HG03378 (cell line): ENCODE measurements at regions not wholly inside any gene's neighbourhood (a gene's known extent, or its start where the extent isn't known, plus 50 kb on each side); places are given as distances from the start of the nearest gene placed in this dataset.

Source experiments
- ATAC-seq: cut with Tn5 transposase; IDR thresholded peaks from one replicate; pipeline ENCODE4 v1.9.1; 2021; ENCODE audit warnings: mild to moderate bottlenecking, moderate library complexity; ENCODE audit not compliant: unreplicated experiment

- no peak for ATAC-seq
Measured at GRCh38 chr4:186886759-186887158, 163.1 kb upstream of the FAT1 start.

GRCh38 chr4:186887291-186887700 is 163.6 kb upstream of the FAT1 start:
- no peak for ATAC-seq

DNA sequence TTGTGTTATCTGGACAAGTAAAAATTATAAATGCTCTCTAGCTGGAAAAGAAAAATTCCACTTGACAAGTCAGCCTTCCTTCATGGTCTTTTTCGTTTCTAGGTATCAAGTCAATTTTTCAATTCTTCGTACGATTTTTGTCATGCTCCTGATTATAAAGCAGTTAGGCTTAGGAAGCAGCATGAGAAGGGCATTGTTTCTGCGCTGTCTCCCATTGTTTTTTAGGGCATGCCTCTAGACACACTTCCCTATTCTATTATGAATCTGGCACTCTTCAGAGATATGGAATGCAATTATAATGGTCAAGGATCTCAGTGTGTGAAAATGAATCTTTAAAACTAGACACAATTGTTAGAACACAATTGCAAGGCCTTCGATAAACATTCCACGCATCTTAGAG is 164.1 kb upstream of the FAT1 start:
- no peak for ATAC-seq

- ATAC-seq: no peak
Measured at GRCh38 chr4:186889876-186890643, 166.4 kb upstream of the FAT1 start.

DNA sequence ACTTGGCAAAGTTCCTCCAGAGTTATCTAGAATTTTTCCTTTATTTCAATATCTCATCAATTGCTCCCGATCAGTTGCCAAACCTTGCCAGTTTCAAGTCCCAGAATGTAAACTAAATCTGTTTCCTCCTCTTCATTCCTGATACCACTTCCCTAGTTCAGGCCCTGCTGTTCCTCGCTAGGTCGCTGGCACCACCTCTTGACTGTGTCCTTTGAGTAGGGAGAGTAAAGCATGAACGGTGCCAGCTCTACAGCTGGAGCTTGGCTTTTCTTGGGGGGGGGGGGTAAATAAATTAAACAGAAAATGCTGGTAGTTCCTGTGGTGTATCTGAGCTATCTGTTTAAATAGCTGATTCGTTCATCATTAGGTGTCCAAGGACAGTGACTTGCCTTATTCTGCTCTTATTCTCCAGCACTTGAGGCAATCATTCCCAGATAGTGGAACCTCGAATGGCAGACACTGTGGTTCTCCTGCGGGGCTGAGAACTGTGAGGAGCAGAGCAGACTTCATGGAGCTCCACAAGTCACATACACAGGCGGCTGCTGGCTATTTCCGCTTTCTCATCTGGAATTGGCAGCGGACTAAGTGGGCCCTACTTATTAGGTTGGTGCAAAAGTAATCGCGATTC is 168.3 kb upstream of the FAT1 start:
- no peak for ATAC-seq

- no peak for ATAC-seq
Measured at GRCh38 chr4:186898367-186898766, 174.7 kb upstream of the FAT1 start.

DNA sequence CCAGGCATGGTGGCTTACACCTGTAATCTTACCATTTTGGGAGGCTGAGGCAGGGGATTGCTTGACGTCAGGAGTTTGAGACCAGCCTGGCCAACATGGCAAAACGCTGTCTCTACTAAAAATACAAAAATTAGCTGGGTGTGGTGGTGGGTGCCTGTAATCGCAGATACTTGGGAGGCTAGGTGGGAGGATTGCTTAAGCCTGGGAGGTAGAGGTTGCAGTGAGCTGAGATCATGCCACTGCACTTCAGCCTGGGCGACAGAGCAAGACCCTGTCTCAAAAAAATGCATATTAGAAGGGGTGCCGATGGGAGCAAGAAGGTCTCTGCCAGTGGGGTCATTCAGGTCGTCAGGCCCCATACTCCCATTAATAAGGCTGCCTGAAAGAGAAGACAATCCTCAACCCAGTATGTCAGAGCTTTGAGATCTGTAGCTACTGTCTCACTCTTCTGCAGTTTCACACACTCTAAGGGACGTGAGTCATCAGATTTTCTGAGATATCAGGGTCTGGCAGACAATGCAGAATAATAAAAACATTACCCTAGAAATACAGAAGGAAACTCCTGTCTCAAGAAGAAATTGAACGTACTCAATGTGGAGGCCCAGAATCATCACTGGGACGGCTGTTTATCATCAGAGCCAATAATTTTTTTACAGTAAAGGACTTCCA is 176.7 kb upstream of the FAT1 start:
- no peak for ATAC-seq

DNA sequence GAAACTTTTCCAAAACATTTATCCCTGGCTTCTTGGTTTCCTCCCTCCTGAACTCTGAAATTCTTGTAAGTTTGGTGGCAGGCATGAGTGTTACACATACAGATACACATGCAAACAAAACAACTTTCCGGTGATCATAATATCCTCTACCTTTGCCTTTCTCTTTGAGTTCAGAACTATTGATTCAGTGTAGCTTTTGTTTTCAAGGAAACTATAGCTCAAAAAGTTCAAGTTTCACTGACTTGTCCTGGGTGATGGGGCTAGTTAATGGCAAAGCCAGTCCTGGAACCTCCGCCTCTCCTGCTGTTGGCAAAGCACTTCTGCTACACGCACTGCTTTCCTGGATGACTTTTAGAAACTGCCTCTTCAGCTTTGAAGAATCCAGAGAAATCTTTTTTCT is 177.3 kb upstream of the FAT1 start:
- no peak for ATAC-seq

DNA sequence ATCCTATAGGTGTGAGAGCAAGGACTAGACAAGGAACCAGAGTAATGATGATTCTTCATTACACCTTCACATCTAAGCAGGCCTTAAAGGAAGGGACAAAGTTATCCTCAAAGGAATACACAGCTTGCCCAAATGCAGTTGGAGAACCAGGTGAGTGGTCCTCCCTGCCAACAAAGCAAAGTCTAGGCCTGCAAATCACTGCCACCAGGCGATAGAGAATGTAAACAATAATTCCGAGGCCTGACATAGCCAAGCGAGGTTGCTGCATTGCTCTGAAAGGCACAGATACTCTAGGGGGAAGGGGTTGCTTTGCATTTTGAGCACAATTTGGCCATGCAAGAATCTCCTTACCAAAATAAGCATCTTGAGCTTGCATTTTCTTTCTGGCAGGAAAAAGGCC is 178.2 kb upstream of the FAT1 start:
- ATAC-seq: no peak

- ATAC-seq: no peak
Measured at GRCh38 chr4:186902361-186902760, 178.7 kb upstream of the FAT1 start.

DNA sequence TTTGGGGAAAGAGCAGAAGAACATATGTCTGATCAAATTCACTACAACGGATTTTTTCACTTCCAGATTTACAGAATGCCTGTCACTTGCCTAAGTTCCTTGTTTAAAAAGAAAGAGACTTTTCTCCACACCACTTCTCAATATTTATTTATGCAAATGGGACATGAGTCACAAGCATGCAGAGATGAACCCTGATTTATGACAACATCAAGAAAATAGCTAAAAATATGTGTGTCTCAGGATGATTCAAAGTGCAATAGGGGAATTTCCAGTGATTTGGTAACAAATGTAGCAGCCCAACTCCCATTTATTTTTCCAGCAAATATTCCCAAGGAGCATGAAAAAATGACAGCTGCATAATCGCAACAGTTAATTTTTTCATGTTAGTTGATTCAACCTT is 180.4 kb upstream of the FAT1 start:
- no peak for ATAC-seq

GRCh38 chr4:186906722-186907121 is 183.1 kb upstream of the FAT1 start:
- ATAC-seq: no peak

- ATAC-seq: no peak
Measured at GRCh38 chr4:186910385-186910784, 186.7 kb upstream of the FAT1 start.

- ATAC-seq: no peak
Measured at GRCh38 chr4:186912606-186913005, 188.9 kb upstream of the FAT1 start.

GRCh38 chr4:186915816-186916215 is 192.2 kb upstream of the FAT1 start:
- ATAC-seq: no peak

DNA sequence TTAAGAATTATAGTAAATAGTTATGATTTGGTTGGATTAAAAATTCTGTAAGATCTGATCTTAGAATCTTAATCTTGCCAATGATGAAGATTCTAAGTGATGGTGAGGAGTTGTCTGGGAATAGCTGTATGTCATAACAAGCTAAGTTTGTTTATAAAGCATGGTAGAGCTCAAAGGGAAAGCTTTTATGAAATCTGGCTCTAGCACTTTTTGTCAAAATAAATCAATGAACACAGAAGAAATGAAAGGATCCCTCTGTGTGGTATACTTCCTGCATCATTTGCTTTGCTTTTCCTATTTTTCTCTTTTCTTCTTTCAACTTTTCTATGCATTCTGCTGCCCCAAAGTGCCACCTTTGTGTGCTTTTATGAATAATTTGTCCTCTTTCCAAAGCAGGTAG is 193.5 kb upstream of the FAT1 start:
- no peak for ATAC-seq

- no peak for ATAC-seq
Measured at GRCh38 chr4:186918466-186918865, 194.8 kb upstream of the FAT1 start.

DNA sequence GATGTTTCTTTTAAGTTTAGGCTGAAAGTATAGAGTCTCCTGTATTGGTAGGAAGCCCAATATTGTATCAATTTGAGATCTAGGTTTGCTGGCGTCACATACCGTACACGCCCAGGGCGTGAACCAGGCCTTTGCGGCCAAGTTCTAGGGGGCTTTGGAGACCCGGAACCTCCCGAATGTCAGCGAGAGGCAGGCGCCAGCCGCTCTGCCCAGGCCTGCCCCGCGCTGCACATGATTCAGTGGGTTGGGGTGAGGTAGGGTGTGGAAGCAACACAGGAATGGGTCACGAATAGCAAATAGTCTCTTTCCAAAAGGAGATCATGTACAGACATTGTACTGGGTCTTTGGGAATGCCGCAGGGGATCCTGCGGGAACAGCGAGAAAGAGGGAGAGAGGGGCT is 195.7 kb upstream of the FAT1 start:
- no peak for ATAC-seq

- no peak for ATAC-seq
Measured at GRCh38 chr4:186920483-186920882, 196.8 kb upstream of the FAT1 start.

GRCh38 chr4:186920992-186921391 is 197.3 kb upstream of the FAT1 start:
- no peak for ATAC-seq

GRCh38 chr4:186924723-186925122 is 201.1 kb upstream of the FAT1 start:
- no peak for ATAC-seq

DNA sequence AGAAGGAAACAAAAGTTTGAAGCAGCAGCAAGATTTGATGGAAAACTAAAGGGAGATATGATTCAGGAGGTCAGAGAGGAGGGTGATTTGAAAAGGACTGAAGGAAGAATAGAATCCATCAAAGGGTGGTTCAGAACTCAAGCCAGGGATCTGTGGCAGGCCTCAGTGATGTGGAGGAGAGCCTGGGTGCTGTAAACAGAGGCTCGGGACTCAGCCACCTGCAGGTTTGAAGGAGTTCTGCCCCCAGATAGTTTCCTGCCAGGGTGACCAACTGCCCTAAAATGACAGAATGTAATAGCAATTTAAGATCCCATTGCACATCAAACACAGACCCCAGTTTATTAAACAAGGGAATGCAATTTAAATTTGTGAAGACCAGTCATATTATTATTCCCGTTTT is 204.0 kb upstream of the FAT1 start:
- no peak for ATAC-seq
